ENCODE measurements at regions not wholly inside any gene's neighbourhood (a gene's known extent, or its start where the extent isn't known, plus 50 kb on each side); places are given as distances from the start of the nearest gene placed in this dataset.
"Not testable (repeated sequence)": the region's sequence is repeated elsewhere in the genome, so short reads cannot be mapped to it uniquely, and the experiment has no call there.

DNA sequence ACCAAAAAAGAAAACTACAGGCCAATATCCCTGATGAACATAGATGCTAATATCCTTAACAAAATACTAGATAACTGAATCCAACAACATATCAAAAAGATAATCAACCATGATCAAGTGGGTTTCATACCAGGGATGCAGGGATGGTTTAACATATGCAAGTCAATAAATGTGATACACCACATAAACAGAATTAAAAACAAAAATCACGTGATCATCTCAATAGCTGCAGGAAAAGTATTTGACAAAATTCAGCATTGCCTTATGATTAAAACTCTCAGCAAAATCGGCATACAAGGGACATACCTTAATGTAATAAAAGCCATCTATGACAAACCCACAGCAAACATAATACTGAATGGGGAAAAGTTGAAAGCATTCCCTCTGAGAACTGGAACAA lies 199.9 kb downstream of the TXNL1 start:
- not testable (repeated sequence) for DNase-seq

DNA sequence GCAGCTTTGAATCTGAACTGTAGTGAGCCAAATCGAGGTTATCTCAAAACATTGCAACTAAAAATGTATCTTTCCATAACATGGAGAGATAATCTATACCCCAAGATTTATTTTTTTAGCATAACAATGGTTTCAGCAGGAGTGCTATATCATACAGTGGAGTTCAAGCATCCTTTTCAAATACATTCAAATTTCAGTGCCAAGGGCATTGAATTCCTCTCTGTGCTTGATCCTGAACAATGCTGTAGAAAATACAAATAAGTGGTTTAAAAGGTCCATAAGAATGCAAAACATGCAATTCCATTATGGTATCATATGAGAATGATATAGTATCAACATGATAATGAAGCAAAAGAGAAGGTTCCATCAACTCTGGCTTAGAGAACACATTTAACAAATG lies 201.7 kb downstream of the TXNL1 start:
- no peak for DNase-seq

DNA sequence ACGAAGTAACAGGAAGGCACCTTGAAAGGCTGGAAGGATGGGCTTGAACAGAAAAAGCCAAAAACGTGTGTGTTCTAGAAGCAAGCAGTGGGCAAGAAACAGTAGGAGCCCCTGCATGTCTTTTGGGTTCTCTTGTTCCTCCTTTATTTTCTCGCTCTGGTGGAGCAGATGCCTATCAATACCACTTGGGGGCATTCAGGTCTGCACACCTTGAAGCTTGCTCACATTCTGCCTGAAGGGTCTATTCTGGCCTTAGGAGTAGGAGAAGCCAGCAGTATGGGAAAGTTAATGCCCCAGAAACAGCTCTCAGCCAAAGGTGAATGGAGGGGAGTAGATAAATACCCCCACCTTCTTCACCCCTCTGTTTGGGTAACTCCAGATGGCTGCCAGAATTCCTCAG lies 204.5 kb downstream of the TXNL1 start:
- no peak for DNase-seq

DNA sequence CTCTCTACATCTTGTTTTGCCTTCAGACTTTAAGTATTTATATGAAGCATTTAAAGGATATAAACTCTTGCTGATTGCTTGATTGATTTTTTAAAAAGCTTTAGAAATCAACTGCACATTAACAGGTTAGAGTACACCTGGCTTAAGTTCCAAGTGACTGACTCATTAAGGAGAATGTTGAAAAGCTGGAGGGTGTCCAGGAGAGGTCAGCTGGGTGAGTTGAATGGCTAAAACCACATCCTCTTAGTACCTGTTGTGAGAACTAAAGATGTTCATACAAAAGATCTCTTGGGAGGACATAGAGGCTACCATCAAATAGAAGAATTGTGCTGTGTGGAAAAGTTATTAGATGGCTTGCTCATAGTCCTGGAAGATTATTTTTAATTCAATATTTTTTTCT lies 206.8 kb downstream of the TXNL1 start:
- DNase-seq: no peak

DNA sequence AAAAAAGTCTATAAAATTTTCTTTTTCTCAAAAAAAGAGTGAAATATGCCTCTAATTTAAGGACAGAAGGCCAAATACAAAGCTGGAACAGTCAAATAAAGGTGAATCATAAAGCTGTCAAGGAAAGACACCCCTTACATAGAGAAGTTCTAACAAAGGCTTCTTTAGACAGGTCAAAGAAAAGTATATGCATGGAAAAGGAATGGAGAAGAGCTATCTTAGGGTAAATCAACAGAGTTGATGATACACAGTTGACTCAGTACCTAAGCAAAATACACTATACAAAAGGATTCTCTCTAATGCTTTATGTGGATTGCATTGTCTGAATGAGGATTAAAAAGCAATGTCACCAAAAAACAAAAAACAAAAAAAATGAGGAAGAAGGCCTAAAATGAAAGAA lies 214.8 kb downstream of the TXNL1 start:
- no peak for DNase-seq

DNA sequence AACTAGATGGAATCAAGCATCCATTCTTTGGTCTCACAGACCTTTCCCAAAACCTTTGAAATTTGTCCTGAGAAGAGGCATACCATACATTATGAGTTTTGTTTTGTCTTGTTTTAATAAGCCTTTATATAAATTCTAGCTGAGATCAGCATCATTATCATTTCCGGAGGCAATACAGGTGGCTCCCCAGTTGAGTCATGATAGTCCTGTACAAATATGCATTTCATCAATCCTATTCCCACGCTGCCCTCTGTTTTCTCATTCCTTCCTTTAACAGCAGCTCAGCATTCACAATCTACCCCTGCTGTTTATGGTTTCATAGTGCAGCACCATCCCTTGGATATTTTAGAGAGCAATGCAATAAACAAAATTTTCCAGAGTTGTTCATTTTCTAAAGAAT lies 216.7 kb downstream of the TXNL1 start:
- no peak for DNase-seq

DNA sequence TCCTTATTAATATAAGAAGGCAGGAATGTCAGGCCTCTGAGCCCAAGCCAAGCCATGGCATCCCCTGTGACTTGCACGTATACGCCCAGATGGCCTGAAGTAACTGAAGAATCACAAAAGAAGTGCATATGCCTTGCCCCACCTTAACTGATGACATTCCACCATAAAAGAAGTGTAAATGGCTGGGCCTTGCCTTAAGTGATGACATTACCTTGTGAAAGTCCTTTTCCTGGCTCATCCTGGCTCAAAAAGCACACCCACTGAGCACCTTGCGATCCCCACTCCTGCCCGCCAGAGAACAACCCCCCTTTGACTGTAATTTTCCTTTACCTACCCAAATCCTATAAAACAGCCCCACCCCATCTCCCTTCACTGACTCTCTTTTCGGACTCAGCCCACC lies 217.5 kb downstream of the TXNL1 start:
- not testable (repeated sequence) for DNase-seq

DNA sequence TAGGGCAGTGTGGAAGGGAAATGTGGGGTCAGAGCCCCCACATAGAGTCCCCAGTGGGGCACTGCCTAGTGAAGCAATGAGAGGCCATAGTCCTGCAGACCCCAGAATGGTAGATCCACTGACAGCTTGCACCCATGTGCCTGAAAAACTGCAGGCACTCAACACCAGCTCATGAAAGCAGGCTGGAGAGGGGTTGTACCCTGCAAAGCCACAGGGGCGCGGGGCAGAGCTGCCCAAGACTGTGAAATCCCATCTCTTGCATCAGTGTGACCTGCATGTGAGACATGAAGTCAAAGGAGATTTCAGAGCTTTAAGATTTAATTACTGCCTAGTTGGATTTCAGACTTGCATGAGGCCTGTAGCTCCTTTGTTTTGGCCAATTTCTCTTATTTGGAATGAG lies 224.0 kb downstream of the TXNL1 start:
- DNase-seq: no peak

DNA sequence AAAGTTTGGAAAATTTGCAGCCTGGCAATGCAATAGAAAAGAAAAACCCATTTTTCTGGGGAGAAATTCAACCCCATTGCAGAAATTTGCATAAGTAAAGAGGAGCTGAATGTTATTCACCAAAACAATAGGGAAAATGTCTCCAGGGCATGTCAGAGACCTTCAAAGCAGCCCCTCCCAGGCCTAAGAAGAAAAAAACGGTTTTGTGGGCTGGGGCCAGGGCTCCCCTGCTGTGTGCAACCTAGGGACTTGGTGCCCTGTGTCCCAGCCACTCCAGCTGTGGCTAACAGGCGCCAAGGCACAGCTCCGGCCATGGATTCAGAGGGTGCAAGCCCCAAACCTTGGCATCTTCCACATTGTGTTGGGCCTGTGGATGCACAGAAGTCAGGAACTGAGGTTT lies 224.5 kb downstream of the TXNL1 start:
- no peak for DNase-seq

DNA sequence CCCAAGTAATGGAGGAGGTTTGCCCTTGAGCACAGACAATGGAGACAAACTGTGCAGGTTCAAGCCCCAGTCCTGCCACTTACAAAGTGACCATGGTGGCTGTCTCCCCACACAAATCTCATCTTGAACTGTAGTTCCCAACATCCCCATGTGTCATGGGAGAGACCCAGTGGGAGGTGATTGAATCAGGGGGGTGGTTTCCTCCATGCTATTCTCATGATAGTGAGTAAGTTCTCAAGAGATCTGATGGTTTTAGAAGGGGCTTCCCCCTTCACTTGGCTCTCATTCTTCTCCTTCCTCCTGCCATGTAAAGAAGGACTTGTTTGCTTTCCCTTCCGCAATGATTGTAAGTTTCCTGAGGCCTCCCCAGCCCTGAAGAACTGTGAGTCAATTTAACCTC lies 225.4 kb downstream of the TXNL1 start:
- no peak for DNase-seq

DNA sequence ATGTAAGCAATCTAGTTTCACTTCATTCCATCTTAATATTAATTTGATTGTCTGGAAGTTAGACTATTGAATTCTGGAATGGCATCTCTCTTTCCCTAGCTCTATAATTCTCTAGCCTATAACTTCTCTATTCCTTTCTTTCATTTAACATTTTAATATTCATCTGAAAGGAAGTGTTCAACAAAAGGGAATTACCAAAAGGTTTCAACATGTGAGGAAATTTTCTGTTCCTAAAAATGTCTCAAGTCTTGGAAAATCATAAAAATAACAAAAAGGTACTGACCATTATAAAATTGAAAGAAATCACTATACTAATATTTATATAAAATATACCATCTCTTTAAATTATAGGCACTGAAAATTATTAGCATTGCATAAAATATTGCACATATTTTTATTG lies 228.7 kb downstream of the TXNL1 start:
- no peak for DNase-seq

DNA sequence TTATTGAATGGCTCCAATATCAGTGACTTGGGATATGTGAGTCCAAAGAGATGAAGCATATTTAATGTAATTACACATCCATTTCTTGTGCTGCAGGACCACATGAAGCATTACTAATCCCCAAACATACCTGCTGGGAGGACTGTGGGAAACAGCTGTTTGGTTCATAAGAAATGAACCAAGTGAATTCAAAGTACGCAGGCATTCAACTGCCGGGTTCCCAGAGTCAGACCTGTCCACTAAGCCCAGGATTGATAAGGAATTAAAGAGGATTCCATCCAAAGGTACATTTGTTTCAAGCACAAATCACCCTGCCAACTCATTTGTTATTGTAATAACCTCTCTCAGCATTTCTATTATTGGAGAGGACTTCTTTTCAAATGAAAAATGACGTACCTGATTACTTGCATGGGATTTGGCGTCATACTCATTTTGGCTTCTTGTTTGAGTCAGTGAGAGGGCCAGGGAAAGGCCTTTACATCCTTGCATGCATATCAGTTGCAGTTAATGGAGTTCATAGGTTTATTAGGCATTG lies 230.7 kb downstream of the TXNL1 start:
- DNase-seq: no peak

DNA sequence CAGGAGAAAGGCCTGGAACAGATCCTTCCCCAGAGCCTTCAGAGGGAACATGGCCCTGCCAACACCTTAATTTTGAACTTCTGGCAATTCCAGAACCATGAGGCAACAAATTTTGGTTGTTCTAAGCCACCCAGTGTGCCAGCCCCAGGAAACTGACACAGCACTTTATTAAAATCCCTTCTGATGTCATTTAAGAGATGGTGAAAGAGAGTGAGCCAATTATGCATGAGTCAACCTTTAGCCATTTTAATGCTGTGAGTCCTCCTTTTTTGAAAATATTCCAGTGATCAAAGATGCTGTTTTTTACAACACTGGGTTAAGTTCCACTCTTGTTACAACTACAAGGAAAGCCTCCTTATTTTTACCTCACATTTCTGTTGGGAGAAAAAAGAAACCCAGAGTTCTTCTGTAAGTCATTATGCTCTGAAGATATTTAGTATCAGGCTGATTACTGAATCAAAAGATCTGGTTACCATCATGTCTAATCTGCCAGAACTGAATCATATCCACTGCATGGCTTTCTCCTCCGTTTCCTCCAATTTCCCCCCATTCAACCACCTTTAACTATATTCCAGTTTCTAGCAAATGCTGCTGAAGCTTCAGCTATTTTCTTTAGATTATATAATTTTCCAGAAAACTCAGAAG lies 235.4 kb downstream of the TXNL1 start:
- DNase-seq: no peak

DNA sequence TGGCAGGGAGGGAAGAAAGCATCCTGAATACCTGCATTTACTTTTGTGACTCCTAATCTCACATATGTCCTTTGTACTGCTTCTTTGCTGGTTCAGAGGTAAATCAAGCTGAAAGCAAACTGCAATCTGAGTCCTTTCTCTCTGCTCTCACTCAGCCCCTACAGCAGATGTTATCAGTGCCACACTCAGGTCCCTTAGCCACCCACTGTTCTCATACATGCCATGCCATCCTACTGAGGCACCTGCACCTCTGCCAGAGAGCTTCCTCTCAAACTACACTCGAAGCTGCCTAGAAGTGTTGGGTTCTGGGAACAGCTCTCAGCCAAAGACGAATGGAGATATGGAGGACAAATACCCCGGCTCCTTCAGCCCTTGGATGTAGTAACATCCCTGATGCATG lies 244.5 kb downstream of the TXNL1 start:
- DNase-seq: no peak

DNA sequence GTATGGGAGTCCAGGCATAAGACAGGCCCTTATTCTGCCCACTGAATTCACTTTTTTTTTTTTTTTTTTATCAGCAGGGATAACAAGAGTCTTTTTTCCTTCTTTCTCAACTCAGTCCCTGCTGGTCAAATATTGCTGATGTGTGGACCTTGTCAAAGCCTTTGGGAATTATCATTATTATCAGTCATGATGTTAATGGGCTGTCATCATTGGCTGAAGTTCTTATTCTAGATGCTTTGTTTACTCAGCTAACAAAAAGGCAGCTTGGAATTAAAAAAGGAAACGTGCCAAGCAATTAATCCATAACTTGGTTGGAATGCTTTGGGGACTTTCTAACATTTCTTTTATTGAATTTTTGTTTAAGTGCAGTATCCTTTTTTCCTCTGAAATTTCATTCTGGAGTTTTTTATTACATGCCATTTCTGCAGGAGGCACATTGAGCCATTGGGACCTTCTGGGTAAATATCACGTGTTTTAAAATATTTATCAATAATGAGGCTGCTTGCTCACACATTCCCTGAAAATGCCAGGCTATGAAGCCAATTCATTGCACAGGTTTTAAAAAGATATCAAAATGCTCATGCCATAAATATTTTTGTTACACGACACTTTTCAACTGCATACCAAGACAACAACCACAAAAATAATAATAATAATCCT lies 246.3 kb downstream of the TXNL1 start:
- no peak for DNase-seq

DNA sequence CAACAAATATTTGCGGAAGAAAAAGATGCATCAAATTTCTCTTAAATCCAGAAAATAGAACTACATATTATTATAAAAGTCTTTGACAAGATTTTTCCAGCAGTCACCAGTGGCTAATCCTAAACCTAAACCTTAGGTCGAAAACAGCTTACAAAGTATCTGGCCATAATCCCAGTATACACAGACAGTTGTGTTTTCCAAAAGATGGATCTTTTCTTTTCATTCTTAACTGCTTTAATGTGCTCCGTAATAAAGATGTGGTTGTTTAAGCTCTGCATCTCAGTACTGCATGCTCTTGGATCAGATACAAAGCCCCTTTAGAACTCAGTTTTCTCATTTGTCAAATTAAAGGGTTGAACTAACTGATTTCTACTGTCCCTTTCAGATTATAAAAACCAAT lies 247.8 kb downstream of the TXNL1 start:
- no peak for DNase-seq

DNA sequence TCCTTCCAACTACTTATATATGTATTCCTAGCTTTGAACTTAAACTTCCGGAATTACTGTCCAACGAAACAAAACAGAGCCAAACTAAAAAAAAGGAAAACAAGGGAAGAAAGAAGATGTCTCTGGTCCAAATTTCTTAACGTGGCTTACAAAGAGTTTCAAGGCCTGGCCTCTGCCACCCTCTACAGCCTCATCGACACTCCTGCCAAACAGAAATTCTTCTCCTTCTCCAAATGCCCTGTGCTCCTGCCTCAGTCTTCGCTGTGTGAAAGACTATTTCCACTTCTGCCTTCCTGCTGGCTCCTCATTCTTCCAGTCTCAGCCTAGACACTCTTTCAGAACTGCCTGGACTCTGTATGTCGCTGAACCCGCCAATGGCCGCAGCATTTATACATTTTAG lies 249.2 kb downstream of the TXNL1 start:
- no peak for DNase-seq

DNA sequence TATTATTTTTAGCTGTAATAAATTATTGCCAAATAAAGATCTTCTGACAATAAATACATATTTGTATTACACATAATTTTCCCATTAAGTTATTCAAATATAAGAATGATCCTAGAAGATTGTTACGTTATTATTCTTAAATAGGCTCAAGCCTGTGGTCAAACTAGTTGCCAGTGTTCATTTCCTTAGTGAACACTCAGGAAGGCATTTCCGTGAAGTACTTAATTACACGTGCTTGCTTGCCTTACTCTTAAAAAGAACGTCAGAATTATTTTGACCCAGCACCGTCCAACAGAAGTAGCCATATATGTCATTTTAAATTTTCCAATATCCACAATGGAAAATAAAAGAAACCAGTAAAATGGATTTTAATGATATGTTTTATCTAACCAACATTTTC lies 249.8 kb downstream of the TXNL1 start:
- no peak for DNase-seq

DNA sequence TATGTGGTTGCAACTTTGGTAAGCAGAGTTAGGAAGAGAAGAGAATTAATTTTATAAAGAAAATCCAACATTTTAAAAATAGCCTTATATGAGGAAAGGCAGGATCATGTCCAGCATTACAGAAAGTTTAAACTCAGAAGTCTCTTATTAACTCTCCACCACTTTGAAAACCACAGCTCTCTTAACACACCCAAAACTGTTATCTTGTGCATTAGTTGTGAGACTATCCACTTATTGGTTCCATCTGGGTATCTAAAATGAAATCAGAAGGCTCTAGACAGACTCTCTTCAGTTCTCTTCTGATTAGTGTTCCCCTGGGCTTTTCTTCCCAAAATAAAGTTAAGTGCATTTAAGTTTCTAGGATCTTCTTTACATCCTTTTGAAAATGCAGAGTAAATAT lies 251.5 kb downstream of the TXNL1 start:
- no peak for DNase-seq

DNA sequence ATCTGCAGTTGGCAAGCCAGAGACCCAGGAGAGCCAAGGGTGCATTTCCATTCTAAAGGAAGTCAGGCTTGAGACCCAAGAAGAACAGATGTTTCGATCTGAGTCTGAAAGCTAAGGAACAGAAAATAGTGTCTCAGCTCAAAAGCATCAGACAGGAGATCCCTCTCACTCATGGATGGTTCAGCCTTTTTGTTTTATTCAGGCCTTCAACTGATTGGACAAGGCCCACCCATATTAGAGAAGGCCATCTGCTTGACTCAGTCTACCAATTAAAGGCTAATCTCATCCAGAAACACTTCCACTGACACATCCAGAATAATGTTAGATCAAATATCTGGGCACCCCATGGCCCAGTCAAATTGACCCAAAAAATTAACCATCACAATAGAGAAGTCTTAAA lies 255.0 kb downstream of the TXNL1 start:
- no peak for DNase-seq

DNA sequence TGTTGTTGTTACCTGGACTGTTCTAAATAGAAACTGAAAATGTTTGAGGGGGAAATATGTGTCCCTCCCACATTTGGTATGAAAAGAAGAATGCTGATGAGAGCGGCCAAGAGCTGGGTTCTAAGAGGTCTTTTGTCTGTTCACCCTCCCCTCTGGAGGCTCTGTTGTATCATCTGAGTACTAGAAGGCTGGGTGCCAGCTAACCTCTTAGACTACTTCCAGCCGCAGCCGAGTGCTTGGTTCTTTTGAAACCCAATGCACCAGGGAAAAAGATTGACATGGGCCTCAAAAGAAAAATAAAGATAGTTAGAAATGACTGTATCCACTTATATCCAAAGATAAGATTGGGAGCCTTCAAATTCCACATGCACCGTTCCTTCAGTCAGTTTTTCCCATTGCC lies 255.9 kb downstream of the TXNL1 start:
- no peak for DNase-seq

DNA sequence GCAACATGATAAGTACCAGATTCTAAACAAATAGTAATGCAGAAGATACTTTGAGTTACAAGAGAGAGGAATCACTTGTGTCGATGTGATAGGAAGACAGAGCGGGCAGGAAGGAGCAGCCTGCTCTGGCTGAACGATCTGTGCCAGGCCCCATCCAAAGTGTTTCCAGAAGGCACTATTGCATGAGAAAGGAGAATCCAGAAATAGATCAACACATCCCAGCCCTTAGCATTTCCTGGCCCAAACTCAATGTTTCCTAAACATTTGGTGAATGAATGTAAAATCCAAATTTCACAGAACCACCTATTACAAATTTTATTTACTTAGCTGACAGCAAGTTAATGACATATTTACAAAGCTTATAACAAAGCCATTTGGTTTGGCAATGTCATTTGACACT lies 257.2 kb downstream of the TXNL1 start:
- no peak for DNase-seq

DNA sequence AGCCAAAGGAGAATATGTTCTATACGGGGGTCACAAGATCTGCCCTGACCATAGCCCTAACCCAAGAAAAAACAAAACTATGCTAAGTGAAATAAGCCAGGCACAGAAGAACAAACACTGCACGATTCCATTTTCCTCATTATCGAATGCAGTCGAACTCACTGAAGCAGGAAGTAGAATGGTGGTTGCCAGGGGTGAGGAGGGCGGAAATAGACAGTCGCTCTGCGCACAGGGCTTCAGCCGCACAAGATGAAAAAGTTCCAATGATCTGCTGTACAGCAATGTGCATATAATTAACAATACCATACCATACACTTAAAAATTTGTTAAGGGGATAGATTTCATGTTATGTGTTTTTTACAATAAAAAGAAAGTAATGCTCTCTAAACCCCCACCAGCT lies 257.7 kb downstream of the TXNL1 start:
- no peak for DNase-seq

DNA sequence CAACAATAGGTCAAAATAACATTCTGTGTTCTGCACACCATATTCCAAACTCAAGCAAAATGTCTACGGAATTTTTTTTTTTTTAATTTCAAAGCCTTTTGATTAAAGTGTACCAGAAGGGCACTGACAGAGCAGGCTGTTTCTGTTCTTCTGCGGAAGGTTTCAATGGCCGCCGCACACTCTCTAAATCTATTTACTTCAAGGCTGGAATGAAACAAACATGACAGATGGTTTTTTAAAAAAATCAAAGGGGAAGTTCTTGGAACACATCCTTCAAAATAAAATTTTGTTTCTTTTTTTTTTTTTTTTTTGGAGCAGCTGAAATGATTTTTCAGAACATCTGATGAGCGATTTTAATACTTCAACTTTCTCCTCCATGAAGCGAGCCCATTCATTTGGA lies 259.1 kb downstream of the TXNL1 start:
- DNase-seq: no peak

DNA sequence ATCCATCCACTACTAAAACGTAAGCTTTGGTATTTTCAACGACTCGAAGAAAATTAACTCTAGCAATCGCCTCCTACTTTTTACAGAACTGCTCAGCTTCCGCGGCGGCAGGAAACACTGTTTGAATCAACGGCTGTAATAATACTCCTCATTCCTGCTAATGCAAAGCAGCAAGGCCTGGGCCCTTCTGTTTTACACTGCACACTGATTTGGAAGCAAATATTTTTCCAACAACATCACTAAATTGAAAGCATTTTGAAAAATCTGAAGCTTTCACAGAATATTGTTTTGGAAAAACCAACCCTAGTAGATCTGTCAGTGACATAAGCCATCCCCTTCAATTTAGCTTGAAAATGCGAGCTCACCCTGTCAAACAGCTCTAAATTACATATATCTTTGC lies 261.2 kb downstream of the TXNL1 start:
- no peak for DNase-seq
